ENCODE measurements at regions not wholly inside any gene's neighbourhood (a gene's known extent, or its start where the extent isn't known, plus 50 kb on each side); places are given as distances from the start of the nearest gene placed in this dataset.

- Mint-ChIP-seq H3K4me3 (ENCODE audit: unreplicated experiment) (no peak overlapping the region), H3K27ac (ENCODE audit: unreplicated experiment) (no peak overlapping the region), H3K9me3 (ENCODE audit: unreplicated experiment) (peaks cover 8% of the 10 kb centered on the region), H3K36me3 (ENCODE audit: unreplicated experiment) (peaks cover 11% of the 10 kb centered on the region), H3K4me1 (ENCODE audit: low read depth, unreplicated experiment) (peaks cover 2% of the 10 kb centered on the region), H3K27me3 (ENCODE audit: unreplicated experiment) (peaks cover 4% of the 10 kb centered on the region)
- DNase-seq = no peak
- no peak for TF ChIP-seq CTCF (IDR thresholded peaks at IDR 0.05; ENCODE audit: partially characterized antibody, unreplicated experiment)
Measured at GRCh38 chr3:194974468-194975135, 288.9 kb downstream of the FAM43A start.

DNA sequence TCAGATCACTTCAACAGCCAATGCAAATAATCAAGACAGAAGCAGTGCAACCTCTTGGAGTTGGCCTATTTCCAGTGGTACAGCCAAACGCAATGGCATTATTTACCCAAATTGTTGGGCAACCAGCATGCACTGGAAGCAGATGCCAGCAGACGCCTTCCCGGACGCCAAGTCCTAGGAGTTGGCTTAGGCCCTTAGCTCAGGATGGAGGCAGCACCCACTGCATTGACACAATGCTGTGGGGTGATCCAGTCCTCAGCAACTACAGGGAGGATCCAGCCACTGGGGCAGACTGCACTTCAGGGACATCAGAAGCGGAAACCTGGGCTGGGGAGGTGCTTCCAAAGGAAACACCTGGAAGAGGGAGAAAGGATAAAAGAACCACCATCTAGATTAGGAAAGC, 290.4 kb downstream of the FAM43A start:
- Mint-ChIP-seq H3K36me3 (ENCODE audit: unreplicated experiment) (peaks cover 5% of the 10 kb centered on the region), H3K27ac (ENCODE audit: unreplicated experiment) (no peak overlapping the region), H3K9me3 (ENCODE audit: unreplicated experiment) (peaks cover 4% of the 10 kb centered on the region), H3K4me1 (ENCODE audit: low read depth, unreplicated experiment) (peaks cover 2% of the 10 kb centered on the region), H3K4me3 (ENCODE audit: unreplicated experiment) (no peak overlapping the region), H3K27me3 (ENCODE audit: unreplicated experiment) (peaks cover 4% of the 10 kb centered on the region)
- DNase-seq = no peak
- TF ChIP-seq CTCF (IDR thresholded peaks at IDR 0.05; ENCODE audit: partially characterized antibody, unreplicated experiment) = no peak

- H3K36me3 Mint-ChIP-seq (ENCODE audit: unreplicated experiment) = peaks cover 11% of the 10 kb centered on the region
- no peak overlapping the region for H3K4me3 Mint-ChIP-seq (ENCODE audit: unreplicated experiment)
- DNase-seq = no peak
- H3K27me3 Mint-ChIP-seq (ENCODE audit: unreplicated experiment) = peaks cover 6% of the 10 kb centered on the region
- peaks cover 2% of the 10 kb centered on the region for H3K4me1 Mint-ChIP-seq (ENCODE audit: low read depth, unreplicated experiment)
- H3K9me3 Mint-ChIP-seq (ENCODE audit: unreplicated experiment) = peaks cover 7% of the 10 kb centered on the region
- H3K27ac Mint-ChIP-seq (ENCODE audit: unreplicated experiment) = no peak overlapping the region
- no peak for TF ChIP-seq CTCF (IDR thresholded peaks at IDR 0.05; ENCODE audit: partially characterized antibody, unreplicated experiment)
Measured at GRCh38 chr3:194976874-194977273, 291.2 kb downstream of the FAM43A start.

DNA sequence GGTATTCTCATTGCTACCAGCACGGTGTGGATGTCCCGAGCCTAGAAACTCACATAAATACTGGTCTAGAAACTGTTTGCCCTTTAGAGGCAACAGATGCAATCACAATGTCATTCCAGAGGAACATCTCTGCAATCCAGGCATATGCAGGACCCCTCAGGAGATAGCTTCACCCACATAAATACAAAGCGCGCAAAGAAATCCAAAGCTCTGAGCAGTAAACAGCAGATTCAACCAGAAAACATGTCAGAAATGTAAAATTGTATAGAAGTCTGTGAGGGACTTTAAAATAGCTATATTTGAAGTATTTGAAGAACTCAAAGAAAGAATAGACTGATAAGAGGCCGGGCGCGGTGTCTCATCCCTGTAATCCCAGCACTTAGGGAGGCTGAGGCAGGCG, 291.7 kb downstream of the FAM43A start:
- Mint-ChIP-seq H3K4me1 (ENCODE audit: low read depth, unreplicated experiment) (peaks cover 4% of the 10 kb centered on the region), H3K27me3 (ENCODE audit: unreplicated experiment) (peaks cover 8% of the 10 kb centered on the region), H3K4me3 (ENCODE audit: unreplicated experiment) (no peak overlapping the region), H3K9me3 (ENCODE audit: unreplicated experiment) (peaks cover 9% of the 10 kb centered on the region), H3K36me3 (ENCODE audit: unreplicated experiment) (peaks cover 14% of the 10 kb centered on the region), H3K27ac (ENCODE audit: unreplicated experiment) (no peak overlapping the region)
- DNase-seq = no peak
- no peak for TF ChIP-seq CTCF (IDR thresholded peaks at IDR 0.05; ENCODE audit: partially characterized antibody, unreplicated experiment)

GRCh38 chr3:194979173-194979572, 291.8 kb downstream of the XXYLT1 start:
- no peak for TF ChIP-seq CTCF (IDR thresholded peaks at IDR 0.05; ENCODE audit: partially characterized antibody, unreplicated experiment)
- peaks cover 17% of the 10 kb centered on the region for H3K36me3 Mint-ChIP-seq (ENCODE audit: unreplicated experiment)
- peaks cover 14% of the 10 kb centered on the region for H3K9me3 Mint-ChIP-seq (ENCODE audit: unreplicated experiment)
- peaks cover 19% of the 10 kb centered on the region for H3K4me1 Mint-ChIP-seq (ENCODE audit: low read depth, unreplicated experiment)
- no peak overlapping the region for H3K27ac Mint-ChIP-seq (ENCODE audit: unreplicated experiment)
- no peak for DNase-seq
- H3K4me3 Mint-ChIP-seq (ENCODE audit: unreplicated experiment) = no peak overlapping the region
- H3K27me3 Mint-ChIP-seq (ENCODE audit: unreplicated experiment) = peaks cover 13% of the 10 kb centered on the region

All from glutamatergic neuron (in vitro differentiated cells).